WTC11 (cell line): ENCODE measurements at regions not wholly inside any gene's neighbourhood (a gene's known extent, or its start where the extent isn't known, plus 50 kb on each side); places are given as distances from the start of the nearest gene placed in this dataset.

Experiments
- ATAC-seq: fragments of 200-7000 bp; cut with Tn5 transposase; 2 replicates; pipeline ENCODE4 v1.10.0; 2021; ENCODE audit warnings: mild to moderate bottlenecking, moderate library complexity
- CTCF ChIA-PET: fragments of 300-600 bp; sonication (Branson Sonifier 250); formaldehyde crosslinking; loops from one replicate; lab custom pipeline; 2021; ENCODE audit warnings: antibody characterized with exemption; lab: Charles Lee
- POLR2A ChIA-PET: fragments of 350-600 bp; sonication (Branson Sonifier 250); formaldehyde crosslinking; loops from one replicate; lab custom pipeline; 2021; ENCODE audit warnings: antibody characterized with exemption; lab: Charles Lee
- DNase-seq: peaks from one replicate; pipeline ENCODE4 v3.0.0; 2021; ENCODE audit warnings: low spot score
- H3K27ac Mint-ChIP-seq: 2 replicates; pipeline ENCODE4 v1.8.0; 2021; ENCODE audit warnings: mixed read lengths
- H3K27me3 Mint-ChIP-seq: 2 replicates; pipeline ENCODE4 v1.8.0; 2021; ENCODE audit warnings: low read depth, mild to moderate bottlenecking, moderate library complexity, mixed read lengths
- H3K36me3 Mint-ChIP-seq: 2 replicates; pipeline ENCODE4 v1.8.0; 2021; ENCODE audit warnings: mixed read lengths
- H3K4me1 Mint-ChIP-seq: 2 replicates; pipeline ENCODE4 v1.8.0; 2022; ENCODE audit warnings: mixed read lengths
- H3K4me3 Mint-ChIP-seq: 2 replicates; pipeline ENCODE4 v1.8.0; 2021; ENCODE audit warnings: mild to moderate bottlenecking, moderate library complexity, mixed read lengths
- H3K9me3 Mint-ChIP-seq: 2 replicates; pipeline ENCODE4 v1.8.0; 2021; ENCODE audit warnings: mixed read lengths
- AFF4 ChIP-seq: sonication (generic); formaldehyde crosslinking; IDR thresholded peaks from 2 replicates; pipeline ENCODE4 v1.8.1; 2023; ENCODE audit warnings: mild to moderate bottlenecking, missing genetic modification reagents, borderline replicate concordance
- CBFB ChIP-seq: sonication (generic); formaldehyde crosslinking; IDR thresholded peaks from 2 replicates; pipeline ENCODE4 v1.8.1; 2022; ENCODE audit warnings: mild to moderate bottlenecking, low read depth, missing genetic modification reagents
- CTCF ChIP-seq: fragments of 200-600 bp; IDR thresholded peaks from 2 replicates; pipeline ENCODE4 v1.8.0; 2022; ENCODE audit warnings: antibody characterized with exemption
- ETV6 ChIP-seq: sonication (generic); formaldehyde crosslinking; IDR thresholded peaks from 2 replicates; pipeline ENCODE4 v1.8.1; 2022; ENCODE audit warnings: mild to moderate bottlenecking, missing genetic modification reagents
- GABPB1 ChIP-seq: sonication (generic); formaldehyde crosslinking; IDR thresholded peaks from 2 replicates; pipeline ENCODE4 v1.8.1; 2023; ENCODE audit warnings: mild to moderate bottlenecking, missing genetic modification reagents
- HMGA2 ChIP-seq: fragments of 250-450 bp; sonication (Bioruptor Pico); IDR thresholded peaks from 2 replicates; pipeline ENCODE4 v1.4.0; 2021; ENCODE audit warnings: mild to moderate bottlenecking, moderate library complexity
- NR2C2 ChIP-seq: sonication (generic); formaldehyde crosslinking; IDR thresholded peaks from 2 replicates; pipeline ENCODE4 v1.8.0; 2022; ENCODE audit warnings: mild to moderate bottlenecking, missing genetic modification reagents
- RORB ChIP-seq: fragments of 250-450 bp; sonication (Bioruptor Pico); IDR thresholded peaks from 2 replicates; pipeline ENCODE4 v1.9.0; 2021; ENCODE audit warnings: mild to moderate bottlenecking
- SOX15 ChIP-seq: fragments of 250-450 bp; sonication (Bioruptor Pico); IDR thresholded peaks from 2 replicates; pipeline ENCODE4 v1.9.0; 2021; ENCODE audit warnings: mild to moderate bottlenecking
- ZNF219 ChIP-seq: sonication (generic); formaldehyde crosslinking; IDR thresholded peaks from 2 replicates; pipeline ENCODE4 v1.8.0; 2023; ENCODE audit warnings: missing genetic modification reagents, mild to moderate bottlenecking, borderline replicate concordance
- ZNF532 ChIP-seq: fragments of 250-450 bp; sonication (Bioruptor Pico); IDR thresholded peaks from 2 replicates; pipeline ENCODE4 v1.9.0; 2021; ENCODE audit warnings: mild to moderate bottlenecking, borderline replicate concordance

GRCh38 chr5:89842531-89842930, 567.0 kb downstream of the CETN3 start:
- ATAC-seq (no peak), DNase-seq (no peak)
- Mint-ChIP-seq H3K27me3 (no peaks in the 10 kb centered on the region), H3K9me3 (no peaks in the 10 kb centered on the region), H3K27ac (no peak overlapping the region), H3K36me3 (no peaks in the 10 kb centered on the region), H3K4me1 (peaks cover 26% of the 10 kb centered on the region), H3K4me3 (no peak overlapping the region)
- ChIA-PET CTCF (interaction anchor here (0.6 kb wide), 1 partner anchor 966 kb away, joined by 3 read pairs; no protein-coding TSS in a partner anchor), POLR2A (no interaction called here)
- TF ChIP-seq HMGA2 (CRISPR knock-in tag): no peak

GRCh38 chr5:89840906-89841305, 568.6 kb downstream of the CETN3 start:
- CTCF ChIA-PET: no interaction called here
- ATAC-seq (no peak), DNase-seq (no peak)
- peaks cover 18% of the 10 kb centered on the region for H3K4me1 Mint-ChIP-seq
- POLR2A ChIA-PET: interaction anchor here (0.8 kb wide), 1 partner anchor 9 kb away, joined by 3 read pairs; no protein-coding TSS in a partner anchor
- H3K9me3 Mint-ChIP-seq: no peaks in the 10 kb centered on the region
- H3K27me3 Mint-ChIP-seq: no peaks in the 10 kb centered on the region
- no peak overlapping the region for H3K4me3 Mint-ChIP-seq
- no peak for TF ChIP-seq AFF4 (CRISPR knock-in tag)
- no peak for TF ChIP-seq ZNF532 (CRISPR knock-in tag)
- TF ChIP-seq CBFB (CRISPR knock-in tag): no peak
- TF ChIP-seq ZNF219 (CRISPR knock-in tag): no peak
- TF ChIP-seq RORB (CRISPR knock-in tag): no peak
- no peak for TF ChIP-seq GABPB1 (CRISPR knock-in tag)
- TF ChIP-seq CTCF: no peak
- no peak for TF ChIP-seq SOX15 (CRISPR knock-in tag)
- H3K27ac Mint-ChIP-seq: no peak overlapping the region
- H3K36me3 Mint-ChIP-seq: no peaks in the 10 kb centered on the region

GRCh38 chr5:89830691-89831090, 578.9 kb downstream of the CETN3 start:
- H3K27ac Mint-ChIP-seq: no peak overlapping the region
- TF ChIP-seq ETV6: no peak
- TF ChIP-seq NR2C2 (CRISPR knock-in tag): no peak
- H3K4me3 Mint-ChIP-seq: no peak overlapping the region
- H3K9me3 Mint-ChIP-seq: peaks cover 6% of the 10 kb centered on the region
- no peaks in the 10 kb centered on the region for H3K36me3 Mint-ChIP-seq
- no peak for ATAC-seq
- POLR2A ChIA-PET: no interaction called here
- no peaks in the 10 kb centered on the region for H3K27me3 Mint-ChIP-seq
- DNase-seq: no peak
- CTCF ChIA-PET: no interaction called here
- H3K4me1 Mint-ChIP-seq: peaks cover 6% of the 10 kb centered on the region; the same call in 1 of the 2 replicates
